Prostate gland (tissue), 2 donors: ENCODE measurements at regions not wholly inside any gene's neighbourhood (a gene's known extent, or its start where the extent isn't known, plus 50 kb on each side); places are given as distances from the start of the nearest gene placed in this dataset.

ENCODE experiments used
- DNase-seq: peaks from one replicate; pipeline ENCODE4 v3.0.0-alpha.2; 2019; ENCODE audit warnings: low spot score
- H3K27ac ChIP-seq, 2 donors: fragments of 200-600 bp; sonication (generic); 2 replicates each; pipeline ENCODE4 v1.5.1; 2017 to 2019
- H3K27me3 ChIP-seq: fragments of 200-600 bp; sonication (generic); replicated peaks from 2 replicates; pipeline ENCODE4 v1.5.1; 2019; ENCODE audit not compliant: insufficient read depth
- H3K36me3 ChIP-seq, 2 donors: fragments of 200-600 bp; sonication (generic); 1 replicate in 1 of 2; 2 replicates in 1 of 2; pipeline versions ENCODE4 v1.5.1 to v1.8.1; 2017 to 2019
- H3K4me1 ChIP-seq: fragments of 200-600 bp; sonication (generic); replicated peaks from 2 replicates; pipeline ENCODE4 v1.5.1; 2019
- H3K4me3 ChIP-seq, 2 donors: fragments of 200-600 bp; sonication (generic); 2 replicates each; pipeline ENCODE4 v1.5.1; 2017 to 2019
- H3K9me3 ChIP-seq: fragments of 200-600 bp; sonication (generic); 2 replicates; pipeline ENCODE4 v1.5.1; 2017
- CTCF ChIP-seq, 4 experiments: fragments of 200-600 bp in 2 of 4; fragments of 450-650 bp in 2 of 4; sonication (generic) in 2 of 4; IDR thresholded peaks; 1 replicate in 3 of 4; 2 replicates in 1 of 4; pipeline ENCODE4 v1.5.1; 2016 to 2019; ENCODE audit warnings: antibody characterized with exemption in 4 of 4, mild to moderate bottlenecking in 2 of 4, moderate library complexity in 2 of 4
- POLR2A ChIP-seq: fragments of 450-650 bp; IDR thresholded peaks from one replicate; pipeline ENCODE4 v1.6.1; 2016; ENCODE audit warnings: antibody characterized with exemption, mild to moderate bottlenecking
- POLR2AphosphoS5 ChIP-seq: sonication (generic); formaldehyde crosslinking; IDR thresholded peaks from one replicate; pipeline ENCODE4 v1.6.1; 2017; ENCODE audit warnings: antibody characterized with exemption
- WGBS: methylation state at CpG from one replicate; pipeline ENCODE4 v1.1.5; 2018; 5-methylcytosine and 5-hydroxymethylcytosine counted together
- intact Hi-C: fragments of 100-400 bp; cut with DNase I; formaldehyde crosslinking; loops from one replicate; pipeline ENCODE4 v1.14.2; 2022

GRCh38 chr7:131105799-131106680, 221.6 kb upstream of the MKLN1 start:
- peak overlapping the region; percentile 99 to 100 for H3K4me3 ChIP-seq
- H3K27ac ChIP-seq: peak overlapping the region; percentile 99 to 100
- no peaks in the 10 kb centered on the region for H3K27me3 ChIP-seq
- no peaks in the 10 kb centered on the region for H3K4me1 ChIP-seq
- no peaks in the 10 kb centered on the region for H3K36me3 ChIP-seq
- intact Hi-C loops: loop anchor here (2.0 to 10.0 kb wide), 5 partner anchors 39 to 399 kb away; no protein-coding TSS in a partner anchor
- WGBS: under 1% methylated on average over 90 of the region's 110 CpGs
- peak; percentile 65 for DNase-seq
- no peaks in the 10 kb centered on the region for H3K9me3 ChIP-seq
- TF ChIP-seq POLR2A: peak; percentile 78
- peak; percentile 73 for TF ChIP-seq POLR2AphosphoS5
- TF ChIP-seq CTCF (IDR thresholded peaks at IDR 0.05): peak in 1 of 4 experiments; percentile 16

- H3K4me3 ChIP-seq: peak overlapping the region; percentile 99 to 100
- peak; percentile 63 for DNase-seq
- no peaks in the 10 kb centered on the region for H3K4me1 ChIP-seq
- H3K9me3 ChIP-seq: no peaks in the 10 kb centered on the region
- TF ChIP-seq CTCF (IDR thresholded peaks at IDR 0.05) (no peak), POLR2A (no peak), POLR2AphosphoS5 (no peak)
- intact Hi-C loops: loop anchor here (5.0 to 10.0 kb wide), 4 partner anchors 40 to 398 kb away; no protein-coding TSS in a partner anchor
- no peaks in the 10 kb centered on the region for H3K36me3 ChIP-seq
- no peaks in the 10 kb centered on the region for H3K27me3 ChIP-seq
- 0% methylated on average over 32 of the region's 32 CpGs for WGBS
- H3K27ac ChIP-seq: peak overlapping the region; percentile 99 to 100
These were observed 220.9 kb upstream of the MKLN1 start for GRCh38 chr7:131106681-131107336.

- H3K36me3 ChIP-seq: no peaks in the 10 kb centered on the region
- no peaks in the 10 kb centered on the region for H3K27me3 ChIP-seq
- no peaks in the 10 kb centered on the region for H3K9me3 ChIP-seq
- TF ChIP-seq POLR2A (peak; percentile 93), POLR2AphosphoS5 (peak; percentile 97), CTCF (IDR thresholded peaks at IDR 0.05) (peak in 2 of 4 experiments; percentile 12 to 13)
- H3K4me1 ChIP-seq: no peaks in the 10 kb centered on the region
- peak; percentile 88 for DNase-seq
- peak overlapping the region; percentile 99 to 100 for H3K27ac ChIP-seq
- WGBS: under 1% methylated on average over 47 of the region's 63 CpGs
- H3K4me3 ChIP-seq: peak overlapping the region; percentile 99 to 100
- intact Hi-C loops: loop anchor here (5.0 to 10.0 kb wide), 4 partner anchors 40 to 397 kb away; no protein-coding TSS in a partner anchor
These were observed 220.1 kb upstream of the MKLN1 start for GRCh38 chr7:131107337-131108211.

- Histone ChIP-seq H3K27me3 (no peaks in the 10 kb centered on the region), H3K4me3 (peak overlapping the region; percentile 99 to 100), H3K27ac (peak overlapping the region; percentile 99 to 100), H3K4me1 (no peaks in the 10 kb centered on the region), H3K36me3 (no peaks in the 10 kb centered on the region), H3K9me3 (no peaks in the 10 kb centered on the region)
- intact Hi-C loops: loop anchor here (5.0 to 10.0 kb wide), 4 partner anchors 41 to 396 kb away; no protein-coding TSS in a partner anchor
- TF ChIP-seq POLR2A: no peak
- no peak for TF ChIP-seq CTCF (IDR thresholded peaks at IDR 0.05)
- TF ChIP-seq POLR2AphosphoS5: peak; percentile 18
- WGBS: 8% methylated on average over 30 of the region's 30 CpGs
- no peak for DNase-seq
These were observed 219.3 kb upstream of the MKLN1 start for GRCh38 chr7:131108212-131108940.
